GM19351 (cell line): ENCODE measurements at regions not wholly inside any gene's neighbourhood (a gene's known extent, or its start where the extent isn't known, plus 50 kb on each side); places are given as distances from the start of the nearest gene placed in this dataset.
A peak's percentile ranks its signal among the peaks of the same experiment; 100 is the strongest.
"Not testable (repeated sequence)": the region's sequence is repeated elsewhere in the genome, so short reads cannot be mapped to it uniquely, and the experiment has no call there.

ENCODE experiments used
- ATAC-seq: cut with Tn5 transposase; IDR thresholded peaks from one replicate; pipeline ENCODE4 v1.9.1; 2021; ENCODE audit warnings: mild to moderate bottlenecking, moderate library complexity; ENCODE audit not compliant: unreplicated experiment

DNA sequence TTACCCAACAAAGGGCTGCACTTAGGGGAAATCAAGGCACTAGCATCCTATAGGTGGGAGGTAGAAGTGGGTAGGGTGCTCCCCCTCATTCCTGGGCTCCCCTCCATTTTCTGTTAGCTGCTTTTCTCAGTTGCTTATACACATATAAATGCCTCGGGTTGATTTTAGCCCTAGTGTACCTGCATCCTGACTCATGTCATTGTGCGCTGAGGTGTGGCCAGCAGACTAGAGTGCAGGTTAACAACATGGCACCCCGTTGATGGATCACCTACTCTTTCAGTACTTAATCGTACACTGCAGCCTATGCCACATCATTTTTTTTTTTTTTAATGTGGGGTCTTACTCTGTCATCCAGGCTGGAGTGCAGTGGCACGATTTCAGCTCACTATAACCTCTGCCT is 144.0 kb upstream of the ITGB1 start:
- no peak for ATAC-seq

DNA sequence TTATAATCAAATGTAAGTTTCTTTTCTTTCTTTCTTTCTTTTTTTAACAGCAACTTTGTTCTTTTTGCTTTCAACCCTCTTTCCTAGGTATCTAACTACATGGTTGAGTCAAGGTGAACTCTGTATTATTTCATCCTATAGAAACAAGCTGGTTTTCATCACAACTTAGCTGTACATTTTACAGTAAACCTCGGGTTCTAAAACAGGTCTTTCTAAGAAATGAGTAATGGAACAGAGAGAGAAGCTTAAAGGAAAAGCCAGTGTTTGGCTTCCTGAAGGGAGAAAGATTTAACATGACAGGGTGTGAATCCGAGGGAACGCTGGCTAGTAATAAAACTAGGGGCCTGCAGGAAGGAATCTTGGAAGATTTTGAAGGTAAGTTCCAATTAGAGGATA is 143.4 kb upstream of the ITGB1 start:
- ATAC-seq, result no peak

DNA sequence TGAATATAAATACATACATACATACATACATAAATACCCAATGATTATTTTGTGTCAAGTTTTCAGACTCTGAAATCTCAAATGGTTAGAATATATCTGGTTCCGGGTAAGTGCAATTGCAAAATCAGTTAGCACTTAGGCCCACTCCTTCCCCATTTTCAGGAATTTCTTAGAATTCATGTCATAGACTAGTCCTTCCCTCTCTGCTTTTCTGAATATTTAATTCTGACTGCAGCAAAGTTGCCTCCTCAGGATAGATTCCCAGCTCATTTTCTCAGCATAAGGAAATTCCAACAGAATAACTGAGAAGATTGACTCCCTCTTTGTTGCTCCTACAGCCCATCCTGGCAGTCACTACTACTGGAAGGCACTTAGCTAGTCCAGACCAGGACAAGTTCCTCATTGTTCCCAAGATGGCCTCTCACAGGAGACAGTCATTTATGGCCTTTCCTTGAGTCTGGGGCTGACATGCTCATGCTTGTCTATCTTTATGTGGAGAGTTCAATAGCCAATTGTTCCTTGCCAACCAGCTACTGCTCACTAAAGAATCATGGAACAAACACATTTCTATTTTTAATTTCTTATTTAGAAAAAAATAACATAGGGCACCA is 142.9 kb upstream of the ITGB1 start:
- ATAC-seq, result no peak

DNA sequence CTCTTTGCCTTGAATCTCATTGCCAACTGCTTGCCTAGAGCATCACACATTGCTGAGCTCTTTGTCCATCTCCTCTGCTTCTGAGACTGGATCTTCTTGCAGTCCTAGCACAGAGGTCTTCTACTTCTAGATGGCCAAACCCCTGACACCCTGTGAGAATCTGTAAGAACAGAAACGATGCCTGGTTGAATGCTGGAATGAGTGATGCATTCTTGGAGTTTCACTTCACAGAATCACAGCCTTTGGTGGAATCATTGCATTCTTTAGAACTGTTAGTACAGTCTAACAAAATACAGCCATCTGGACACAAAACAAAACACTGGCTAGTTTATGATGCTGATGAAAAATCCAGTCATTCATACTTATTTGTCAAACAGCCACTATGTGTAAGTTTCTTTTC is 141.7 kb upstream of the ITGB1 start:
- no peak for ATAC-seq

DNA sequence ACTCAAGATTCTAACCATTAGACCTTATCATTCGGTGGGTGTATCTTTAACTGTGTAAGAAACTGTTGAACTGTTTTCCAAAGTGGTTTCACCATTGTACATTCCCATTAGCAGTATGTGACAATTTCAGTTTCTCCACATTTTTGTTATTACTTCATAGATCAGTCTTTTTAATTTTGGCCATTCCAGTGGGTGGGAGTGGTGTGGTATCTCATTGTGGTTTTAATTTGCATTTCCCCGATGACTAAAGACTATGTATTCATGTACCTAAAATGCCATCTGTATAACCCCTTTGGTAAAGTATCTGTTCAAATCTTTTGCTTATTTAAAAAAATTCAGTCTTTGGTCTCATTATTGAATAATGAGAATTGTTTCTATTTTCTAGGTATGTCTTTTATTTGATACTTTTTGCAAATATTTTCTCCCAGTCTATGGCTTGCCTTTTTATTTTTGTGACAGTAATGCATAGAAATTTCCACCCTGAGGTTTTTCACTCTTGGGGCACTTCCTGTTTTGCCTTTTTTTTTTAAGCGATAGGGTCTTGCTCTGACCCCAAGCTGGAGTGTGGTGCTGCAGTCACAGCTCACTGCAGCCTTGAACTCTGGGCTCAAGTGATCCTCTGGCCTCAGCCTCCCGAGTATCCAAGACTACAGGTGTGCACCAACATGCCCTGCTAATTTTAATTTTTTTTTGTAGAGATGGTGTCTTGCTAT is 141.1 kb upstream of the ITGB1 start:
- ATAC-seq, result peak; percentile 29

DNA sequence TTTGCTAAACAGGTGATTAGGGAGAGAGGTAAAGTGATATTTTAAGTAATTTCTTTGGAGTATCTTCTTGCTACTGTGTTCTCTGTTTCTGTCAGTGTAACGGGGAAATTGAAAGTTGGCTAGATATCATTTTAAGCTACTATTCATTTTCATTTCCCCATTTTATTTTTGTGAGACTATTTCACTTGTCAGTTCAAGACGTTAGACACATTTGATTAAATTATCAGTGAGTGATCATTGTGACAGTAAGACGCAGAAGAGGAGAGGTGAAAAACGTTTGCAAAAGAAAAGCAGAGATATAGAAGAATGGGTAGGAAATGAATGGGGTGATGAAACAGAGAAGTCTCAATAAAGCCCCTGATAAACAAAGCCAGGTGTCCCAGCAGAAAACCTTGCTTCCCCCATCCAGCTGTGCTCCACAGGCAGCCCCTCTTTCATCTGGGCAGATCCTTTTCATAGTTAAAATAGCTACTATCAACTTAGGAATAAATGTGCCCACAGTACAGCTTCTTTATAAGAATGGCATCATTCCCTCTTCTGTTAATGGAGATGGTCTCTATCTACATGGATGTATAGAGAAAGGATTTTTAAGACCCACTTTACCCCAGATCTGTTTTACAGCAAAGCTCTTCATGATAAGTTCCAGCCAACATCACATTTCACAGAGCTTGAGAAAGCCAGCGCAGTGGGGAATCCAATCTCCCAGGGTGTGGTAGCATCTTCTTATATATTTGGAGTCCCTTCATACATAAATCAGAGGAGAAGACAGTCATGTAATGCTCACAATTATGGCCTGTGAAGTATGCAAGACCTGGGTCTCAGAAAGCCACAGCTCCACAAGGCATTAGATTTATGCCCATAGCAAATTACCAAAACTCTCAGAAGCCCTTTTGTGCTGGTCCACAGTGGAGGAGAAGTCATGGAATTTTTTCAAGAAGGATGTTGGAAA is 138.1 kb upstream of the ITGB1 start:
- ATAC-seq, result peak; percentile 77

DNA sequence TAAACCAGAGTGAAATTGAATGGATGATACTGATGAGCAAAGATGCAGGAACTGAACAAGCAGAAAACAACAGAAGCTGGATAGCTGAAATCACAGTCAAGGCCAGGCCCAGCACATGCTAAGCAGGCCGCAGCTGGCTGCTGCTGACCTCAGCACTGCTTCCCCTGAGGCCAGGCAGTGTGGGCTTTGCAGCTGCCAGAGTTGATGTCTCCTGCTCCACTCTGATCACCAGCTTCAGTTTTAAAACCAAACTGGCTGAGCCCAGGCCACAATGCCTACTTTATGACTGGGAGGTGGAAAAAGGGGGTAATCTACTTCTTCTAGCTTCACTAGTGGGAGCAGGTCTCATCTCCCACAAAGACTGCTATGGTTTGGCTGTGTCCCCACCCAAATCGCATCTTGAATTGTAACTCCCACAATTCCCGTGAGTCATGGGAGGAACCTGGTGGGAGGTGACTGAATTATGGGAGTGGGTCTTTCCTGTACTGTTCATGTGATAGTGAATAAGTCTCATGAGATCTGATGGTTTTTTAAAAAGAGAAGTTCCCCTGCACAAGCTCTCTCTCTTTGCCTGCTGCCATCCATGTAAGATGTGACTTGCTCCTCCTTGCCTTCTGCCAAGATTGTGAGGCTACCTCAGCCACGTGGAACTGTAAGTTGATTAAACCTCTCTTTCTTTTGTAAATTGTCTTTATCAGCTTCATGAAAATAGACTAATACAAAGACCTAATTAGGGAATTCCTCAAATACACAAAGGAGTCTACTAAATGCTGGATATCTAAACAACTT is 136.4 kb upstream of the ITGB1 start:
- no peak for ATAC-seq

DNA sequence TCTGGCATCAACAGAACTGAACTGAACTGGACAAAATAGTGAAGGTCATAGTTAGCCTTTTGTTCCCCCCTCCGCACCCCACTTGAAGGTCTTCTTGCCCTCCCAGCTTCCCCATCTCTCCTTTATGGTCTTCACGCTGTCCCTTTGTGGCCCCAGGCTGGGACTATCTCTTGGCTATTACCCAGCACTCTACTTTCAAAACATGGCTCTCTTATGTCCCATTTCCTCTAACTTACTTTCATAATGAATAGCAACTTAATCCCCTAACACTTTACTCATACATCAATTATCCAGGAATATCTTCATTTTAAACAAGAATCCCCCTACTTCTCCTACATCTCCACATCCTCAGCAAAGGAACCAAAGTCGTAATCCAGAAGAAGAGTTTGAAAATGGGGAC is 135.3 kb upstream of the ITGB1 start:
- ATAC-seq, result no peak

DNA sequence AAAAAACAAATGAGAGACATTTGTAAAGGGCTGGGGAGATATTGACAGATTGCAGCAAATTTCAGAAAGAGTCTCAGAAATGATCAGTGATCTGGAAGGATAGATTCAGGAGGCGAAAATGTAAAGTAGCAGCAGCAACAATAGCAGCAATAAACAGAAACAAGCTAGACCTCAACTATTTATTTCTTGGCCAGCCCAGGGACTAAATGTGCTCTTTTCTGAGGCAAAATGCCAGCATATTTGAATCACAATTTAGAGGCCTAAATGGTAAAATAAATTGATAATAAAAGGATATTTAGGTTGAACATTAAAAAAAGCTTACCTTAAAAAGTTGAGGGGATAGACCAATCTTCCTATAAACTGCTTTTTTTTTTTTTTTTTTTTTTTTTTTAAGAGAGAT is 134.6 kb upstream of the ITGB1 start:
- ATAC-seq, result no peak

DNA sequence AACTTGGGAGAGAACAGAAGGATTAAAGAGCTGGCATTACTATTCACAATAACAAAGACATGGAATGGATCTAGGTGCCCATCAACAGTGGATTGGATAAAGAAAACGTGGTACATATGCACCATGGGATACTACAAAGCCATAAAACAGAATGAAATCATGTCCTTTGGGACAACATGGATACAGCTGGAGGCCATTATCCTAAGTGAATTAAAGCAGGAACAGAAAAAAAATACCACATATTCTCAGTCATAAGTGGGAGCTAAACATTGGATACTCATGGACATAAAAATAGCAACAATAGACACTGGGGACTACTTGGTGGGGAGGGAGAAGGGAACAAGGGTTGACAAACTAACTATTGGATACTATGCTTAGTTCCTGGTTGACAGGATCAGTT is 133.2 kb upstream of the ITGB1 start:
- no peak for ATAC-seq

DNA sequence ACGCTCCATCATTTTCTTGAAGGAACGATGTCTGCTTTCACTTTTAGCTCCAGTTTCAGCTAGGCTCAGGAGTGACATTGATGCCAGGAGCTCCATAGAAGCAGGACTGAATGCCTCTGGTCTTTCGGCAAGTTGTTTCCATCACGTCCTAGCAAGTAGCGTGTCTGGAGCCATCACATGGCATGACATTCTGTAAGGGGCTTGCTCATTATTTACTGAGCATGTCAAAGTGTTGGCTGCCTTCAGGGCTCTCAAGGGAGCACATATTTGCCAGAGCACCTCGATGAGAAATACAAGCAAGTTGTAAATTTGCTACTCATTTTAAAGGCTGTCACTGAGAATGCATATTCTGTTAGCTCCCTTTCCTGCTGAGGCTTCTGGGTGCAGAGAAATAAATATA is 131.0 kb upstream of the ITGB1 start:
- ATAC-seq, result no peak

DNA sequence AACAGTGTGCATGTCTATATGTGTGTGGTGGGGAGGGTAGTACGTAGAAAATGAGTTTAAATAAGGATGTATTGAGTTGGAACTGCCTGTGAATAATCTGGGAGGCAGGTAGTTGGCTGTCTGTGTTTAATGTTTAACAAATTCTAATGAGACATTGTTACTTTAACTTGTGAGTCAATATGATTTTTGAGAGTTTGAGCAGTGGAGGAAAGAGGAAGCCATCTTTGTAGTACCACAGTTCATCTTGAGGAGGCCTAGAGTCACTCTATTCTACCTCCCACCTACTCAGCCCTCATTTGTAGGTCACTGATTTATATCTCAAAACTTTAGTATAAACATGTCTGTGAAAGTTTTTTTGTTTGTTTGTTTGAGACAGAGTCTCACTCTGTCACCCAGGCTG is 129.9 kb upstream of the ITGB1 start:
- no peak for ATAC-seq

DNA sequence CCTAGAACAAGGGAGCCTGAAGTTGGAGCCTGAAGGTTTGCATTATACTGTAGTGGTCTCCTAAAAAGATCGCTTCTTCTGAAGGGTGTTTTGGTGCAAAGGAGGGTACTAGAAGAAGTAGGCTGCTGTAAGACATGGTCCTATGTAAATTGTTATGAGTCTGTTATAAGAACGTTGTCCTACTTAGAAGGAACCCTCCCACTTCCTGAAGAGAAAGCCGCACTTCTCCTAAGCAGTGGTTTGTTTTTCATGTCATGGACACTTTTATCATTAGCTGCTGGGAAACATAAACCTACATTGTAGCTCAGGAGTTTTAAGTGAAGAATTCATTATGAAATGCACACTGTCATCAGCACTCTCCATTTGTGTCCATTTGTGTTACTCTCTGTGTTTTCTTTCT is 129.1 kb upstream of the ITGB1 start:
- no peak for ATAC-seq

DNA sequence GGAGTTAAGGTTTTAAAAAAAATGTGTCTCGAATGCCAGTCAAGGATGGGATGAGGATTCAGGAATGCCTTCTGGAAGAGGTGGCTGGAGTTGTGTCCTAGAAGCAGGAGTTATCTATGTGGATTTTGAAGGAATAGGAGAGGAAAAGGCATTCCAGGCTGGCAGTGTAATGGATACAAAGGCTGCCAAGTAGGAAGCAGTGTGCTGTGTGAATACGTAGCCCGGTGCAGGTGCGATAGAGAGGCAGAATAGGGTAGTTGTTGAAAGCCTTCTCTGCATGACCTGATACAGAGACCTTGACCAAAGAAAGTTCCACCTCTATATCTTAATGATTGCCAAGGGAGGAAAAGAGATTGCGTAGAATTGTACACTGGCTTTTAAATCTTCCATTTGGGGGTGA is 128.1 kb upstream of the ITGB1 start:
- no peak for ATAC-seq

DNA sequence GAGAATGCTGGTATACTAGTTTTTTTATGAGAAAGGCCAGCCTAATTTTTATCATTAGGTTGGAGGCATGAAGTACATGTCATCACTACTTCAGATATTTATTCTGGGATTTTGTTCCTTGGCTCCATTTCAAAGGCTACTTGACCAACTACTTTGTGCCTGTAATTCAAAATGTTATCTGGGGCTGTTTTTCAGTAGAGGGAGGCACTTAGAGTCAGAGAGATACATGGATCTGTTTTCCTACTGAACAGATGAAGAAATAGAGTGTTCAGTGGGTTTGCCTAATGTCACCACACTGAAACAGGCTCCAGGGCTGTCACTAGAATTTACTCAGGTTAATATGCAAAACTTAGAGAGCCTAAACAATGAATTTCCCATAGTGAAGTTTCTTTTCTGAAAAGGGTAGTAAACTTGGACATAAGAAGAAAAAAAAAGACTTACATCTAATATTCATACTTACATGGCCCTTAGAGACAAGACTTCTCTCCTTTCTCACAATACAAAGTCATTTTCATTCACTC is 127.3 kb upstream of the ITGB1 start:
- no peak for ATAC-seq

DNA sequence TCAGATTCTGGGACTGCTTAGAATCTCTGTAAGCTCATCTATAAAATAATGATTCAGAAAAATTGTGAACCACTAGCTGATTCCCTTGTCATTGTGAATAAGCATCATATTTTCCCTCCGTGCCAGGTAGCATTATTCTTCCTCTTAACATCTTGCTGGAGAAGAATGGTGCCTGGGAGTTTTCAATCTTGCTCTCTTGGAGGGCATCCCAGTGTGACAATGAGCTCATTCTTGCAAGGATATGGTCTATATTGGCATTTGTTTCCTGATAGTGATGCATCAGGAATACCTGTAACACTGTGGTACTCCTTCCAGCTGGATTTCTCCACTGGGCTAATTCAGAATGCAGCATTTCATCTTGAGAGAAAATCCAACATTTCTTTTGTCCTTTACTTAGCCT is 126.4 kb upstream of the ITGB1 start:
- no peak for ATAC-seq

DNA sequence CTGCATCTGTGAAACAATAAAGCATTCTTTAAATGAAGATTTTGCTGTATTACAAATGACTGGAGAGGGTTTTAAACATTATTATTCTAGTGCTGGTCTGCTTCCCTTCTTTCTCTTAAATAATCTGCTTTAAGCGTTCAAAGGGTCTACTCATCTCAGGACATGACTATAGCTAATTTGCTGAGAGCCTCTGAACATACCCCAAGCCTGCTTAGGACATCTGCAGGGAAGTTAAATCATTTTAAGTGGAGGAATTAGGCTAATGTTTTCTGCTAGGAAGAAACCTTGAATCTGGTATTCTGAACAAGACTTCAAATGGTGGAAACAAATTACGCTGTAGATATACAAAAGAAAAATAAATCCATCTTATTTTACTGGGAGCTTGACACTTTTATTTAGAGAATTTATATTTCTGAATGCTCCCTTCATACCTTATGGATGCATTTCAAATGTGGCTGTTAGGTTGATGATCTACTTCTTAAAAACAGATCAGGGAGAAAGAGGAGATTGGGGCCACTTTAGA is 124.4 kb upstream of the ITGB1 start:
- no peak for ATAC-seq

DNA sequence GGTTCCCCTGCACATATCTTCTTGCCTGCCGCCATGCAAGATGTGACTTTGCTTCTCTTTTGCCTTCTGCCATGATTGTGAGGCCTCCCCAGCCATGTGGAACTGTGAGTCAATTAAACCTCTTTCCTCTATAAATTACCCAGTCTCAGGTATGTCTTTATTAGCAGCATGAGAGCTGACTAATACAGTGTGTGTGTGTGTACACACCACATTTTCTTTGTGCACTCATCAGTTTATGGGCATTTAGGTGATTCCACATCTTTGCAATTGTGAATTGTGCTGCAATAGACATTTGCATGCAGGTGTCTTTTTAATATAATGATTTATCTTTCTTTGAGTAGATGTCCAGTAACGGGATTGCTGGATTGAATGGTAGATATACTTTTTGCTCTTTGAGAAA is 122.4 kb upstream of the ITGB1 start:
- ATAC-seq, result not testable (repeated sequence)

DNA sequence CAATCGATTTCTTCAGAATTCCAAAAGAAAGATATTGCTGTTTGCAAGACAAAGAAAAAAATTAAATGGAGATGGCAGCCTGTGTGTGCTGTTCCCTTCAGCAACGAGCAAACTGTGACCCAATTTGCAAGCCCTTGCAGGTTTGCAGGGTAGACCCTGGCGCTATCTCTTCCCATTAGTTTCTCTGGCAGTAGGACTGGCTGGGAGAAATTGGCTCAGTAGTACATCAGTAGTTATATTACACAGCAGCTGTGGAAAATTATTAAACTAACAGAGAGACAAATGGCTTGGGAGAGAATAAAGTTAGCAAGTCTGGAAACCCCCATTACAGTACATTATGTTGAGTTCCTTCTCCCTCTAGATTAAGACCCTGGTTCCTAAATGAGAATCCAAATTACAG is 116.4 kb upstream of the ITGB1 start:
- no peak for ATAC-seq

DNA sequence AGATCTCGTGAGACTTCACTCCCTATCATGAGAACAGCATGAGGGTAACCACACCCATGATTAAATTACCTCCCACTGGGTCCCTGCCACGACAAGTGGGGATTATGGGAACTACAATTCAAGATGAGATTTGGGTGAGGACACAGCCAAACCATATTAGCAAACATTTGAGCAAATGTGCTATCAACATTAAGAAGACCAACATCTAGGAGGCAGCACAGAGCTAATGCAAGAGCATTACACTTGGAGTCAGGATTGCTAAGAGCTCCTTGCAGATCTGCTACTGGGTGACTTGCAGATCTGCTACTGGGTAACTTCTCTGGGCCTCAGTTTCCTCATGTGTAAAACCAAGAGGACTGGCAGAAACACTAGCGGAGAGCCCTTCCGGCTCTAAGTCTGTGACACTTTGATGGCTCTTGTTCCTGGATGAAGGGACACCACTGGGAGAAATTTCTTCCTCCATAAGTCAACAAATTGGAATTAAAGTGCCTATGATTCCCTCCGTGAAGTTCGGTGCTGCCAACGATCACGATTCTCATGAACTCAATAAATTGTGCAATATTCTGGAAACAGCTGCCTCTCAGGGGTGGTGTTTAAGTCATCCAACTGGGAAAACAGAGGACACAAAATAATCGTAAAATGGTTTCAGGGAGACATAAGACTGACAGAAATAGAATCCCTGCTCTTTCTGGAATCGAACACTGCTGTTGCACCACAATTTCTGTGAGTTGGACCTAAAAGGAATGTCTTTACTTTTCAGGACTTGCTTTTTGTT is 115.8 kb upstream of the ITGB1 start:
- no peak for ATAC-seq
